GM12878 (cell line): ENCODE measurements at regions not wholly inside any gene's neighbourhood (a gene's known extent, or its start where the extent isn't known, plus 50 kb on each side); places are given as distances from the start of the nearest gene placed in this dataset.
A peak's percentile ranks its signal among the peaks of the same experiment; 100 is the strongest.

ENCODE experiments used
- ATAC-seq: fragments of 200-7000 bp; cut with Tn5 transposase; 3 replicates; pipeline ENCODE4 v1.9.1; 2020; ENCODE audit warnings: mild to moderate bottlenecking, moderate library complexity
- BruUV-seq: library from RNA; stranded (reverse); fragments of 400-500 nt; replicated peaks from 2 replicates; lab custom pipeline; 2021; lab: Mats Ljungman, UMichigan
- CTCF ChIA-PET: fragments of 300-600 bp; sonication (Branson Sonifier 250); formaldehyde crosslinking; extraction: SDS; loops from one replicate; lab custom pipeline; 2021; ENCODE audit warnings: inconsistent platforms; lab: Yijun Ruan, JAX
- POLR2A ChIA-PET: fragments of 350-600 bp; formaldehyde crosslinking; extraction: SDS; loops from one replicate; lab custom pipeline; 2021; ENCODE audit warnings: inconsistent platforms; lab: Charles Lee
- RAD21 ChIA-PET: fragments of 300-600 bp; sonication (Branson Sonifier 250); formaldehyde crosslinking; loops from one replicate; lab custom pipeline; 2023; ENCODE audit warnings: antibody characterized with exemption; ENCODE audit not compliant: unreplicated experiment; lab: Charles Lee
- SMC1A ChIA-PET: fragments of 300-600 bp; sonication (Branson Sonifier 250); formaldehyde crosslinking; loops from one replicate; lab custom pipeline; 2023; ENCODE audit not compliant: unreplicated experiment, uncharacterized antibody; lab: Charles Lee
- DNase-seq: peaks from one replicate; pipeline ENCODE4 v3.0.0-alpha.2; 2011; ENCODE audit warnings: low read depth, low spot score
- FAIRE-seq: peaks from 3 replicates; lab custom pipeline; 2011; peaks lifted over from hg19 to GRCh38; lab: Jason Lieb, UNC
- H2AFZ ChIP-seq: 2 replicates; pipeline ENCODE4 v1.6.0; 2011; ENCODE audit warnings: low read depth, low read length, control low read depth; ENCODE audit not compliant: control insufficient read depth
- H3K27ac ChIP-seq: 2 replicates; pipeline ENCODE4 v1.5.1; 2011; ENCODE audit warnings: control low read depth; ENCODE audit not compliant: control insufficient read depth, insufficient read depth
- H3K27me3 ChIP-seq, 2 experiments: replicated peaks in 1 of 2; 2 replicates each; pipeline versions ENCODE4 v1.6.0 to v1.6.1; 2011; ENCODE audit warnings: low read length in 1 of 2; ENCODE audit not compliant: control insufficient read depth in 2 of 2, insufficient read depth in 2 of 2
- H3K36me3 ChIP-seq, 2 experiments: 2 replicates each; pipeline ENCODE4 v1.5.1; 2011; ENCODE audit warnings: low read length in 1 of 2; ENCODE audit not compliant: control insufficient read depth in 2 of 2, insufficient read depth in 2 of 2
- H3K4me1 ChIP-seq: 2 replicates; pipeline ENCODE4 v1.6.1; 2011; ENCODE audit warnings: mild to moderate bottlenecking, low read length, moderate library complexity, mixed read lengths; ENCODE audit not compliant: control insufficient read depth, insufficient read depth
- H3K4me2 ChIP-seq: 2 replicates; pipeline ENCODE4 v1.6.0; 2011; ENCODE audit warnings: control low read depth; ENCODE audit not compliant: control insufficient read depth, insufficient read depth
- H3K4me3 ChIP-seq: fragments of 200-600 bp; sonication (generic); 2 replicates; pipeline ENCODE4 v1.5.1; 2016
- H3K79me2 ChIP-seq: 2 replicates; pipeline ENCODE4 v1.6.0; 2011; ENCODE audit warnings: low read length; ENCODE audit not compliant: control insufficient read depth, insufficient read depth
- H3K9ac ChIP-seq: 2 replicates; pipeline ENCODE4 v1.8.0; 2011; ENCODE audit warnings: low read length, control low read depth, mixed read lengths; ENCODE audit not compliant: control insufficient read depth, insufficient read depth
- H3K9me3 ChIP-seq: replicated peaks from 3 replicates; pipeline ENCODE4 v1.5.1; 2011; ENCODE audit warnings: mild to moderate bottlenecking, low read length; ENCODE audit not compliant: control insufficient read depth, insufficient read depth
- H4K20me1 ChIP-seq: 2 replicates; pipeline ENCODE4 v1.6.0; 2011; ENCODE audit not compliant: control insufficient read depth, insufficient read depth
- BACH1 ChIP-seq: fragments of 450-650 bp; IDR thresholded peaks from 2 replicates; pipeline ENCODE4 v1.6.1; 2017; ENCODE audit warnings: mild to moderate bottlenecking, borderline replicate concordance
- CREM ChIP-seq: IDR thresholded peaks from 2 replicates; pipeline ENCODE4 v1.6.1; 2014; ENCODE audit warnings: antibody characterized with exemption, low read depth
- ELK1 ChIP-seq: IDR thresholded peaks from 2 replicates; pipeline ENCODE4 v1.6.1; 2012; ENCODE audit warnings: low read depth, low read length, improper control_type of control experiment
- IKZF2 ChIP-seq, 2 experiments: fragments of 450-650 bp; IDR thresholded peaks; 2 replicates each; pipeline ENCODE4 v1.6.1; 2017; ENCODE audit warnings: mild to moderate bottlenecking in 2 of 2, moderate library complexity in 2 of 2
- JUNB ChIP-seq: IDR thresholded peaks from 2 replicates; pipeline ENCODE4 v1.6.1; 2016; ENCODE audit warnings: antibody characterized with exemption, mild to moderate bottlenecking
- MXI1 ChIP-seq: fragments of 150-350 bp; IDR thresholded peaks from 2 replicates; pipeline ENCODE4 v1.6.1; 2011; ENCODE audit warnings: low read depth, mild to moderate bottlenecking, inconsistent platforms, low read length, improper control_type of control experiment
- NFXL1 ChIP-seq: fragments of 450-650 bp; IDR thresholded peaks from 2 replicates; pipeline ENCODE4 v1.6.1; 2017; ENCODE audit warnings: antibody characterized with exemption, mild to moderate bottlenecking, borderline replicate concordance
- RAD21 ChIP-seq: IDR thresholded peaks from 2 replicates; pipeline ENCODE4 v1.6.1; 2011; ENCODE audit warnings: mild to moderate bottlenecking, low read depth, low read length, moderate library complexity; ENCODE audit not compliant: insufficient read depth
- RAD51 ChIP-seq: fragments of 450-650 bp; IDR thresholded peaks from 2 replicates; pipeline ENCODE4 v1.6.1; 2016; ENCODE audit warnings: moderate library complexity, mild to moderate bottlenecking, inconsistent platforms
- RB1 ChIP-seq: fragments of 450-650 bp; formaldehyde crosslinking; IDR thresholded peaks from 2 replicates; pipeline ENCODE4 v1.6.1; 2017; ENCODE audit warnings: mild to moderate bottlenecking, borderline replicate concordance
- SMC3 ChIP-seq: IDR thresholded peaks from 2 replicates; pipeline ENCODE4 v1.6.1; 2011; ENCODE audit warnings: low read length, improper control_type of control experiment, borderline replicate concordance
- TCF12 ChIP-seq: IDR thresholded peaks from 2 replicates; pipeline ENCODE4 v1.6.1; 2011; ENCODE audit warnings: low read depth, mild to moderate bottlenecking, low read length
- TCF7 ChIP-seq: IDR thresholded peaks from 2 replicates; pipeline ENCODE4 v1.6.1; 2014; ENCODE audit warnings: antibody characterized with exemption, borderline replicate concordance
- ZNF207 ChIP-seq: fragments of 450-650 bp; IDR thresholded peaks from 2 replicates; pipeline ENCODE4 v1.6.1; 2014; ENCODE audit warnings: antibody characterized with exemption, mild to moderate bottlenecking, borderline replicate concordance
- WGBS: methylation state at CpG from one replicate; pipeline ENCODE4 v1.1.6; 2016; ENCODE audit warnings: low lambda C conversion rate; ENCODE audit not compliant: insufficient replicate concordance, insufficient coverage; ENCODE audit errors: missing lambda C conversion rate; 5-methylcytosine and 5-hydroxymethylcytosine counted together
- in situ Hi-C: fragments of 300-500 bp; cut with MboI; formaldehyde crosslinking; loops from 9 replicates; pipeline ENCODE4 v1.14.3; 2018; ENCODE audit warnings: mixed read lengths
- intact Hi-C: fragments of 100-400 bp; cut with micrococcal nuclease; formaldehyde crosslinking; loops from one replicate; pipeline ENCODE4 v1.14.2; 2022; ENCODE audit not compliant: unreplicated experiment
- TF ChIP-seq, protein P1 (sequence below): IDR thresholded peaks from 2 replicates; pipeline ENCODE4 v1.6.1; 2012; ENCODE audit warnings: low read depth, low read length, improper control_type of control experiment
- TF ChIP-seq, protein P2 (sequence below): fragments of 150-350 bp; IDR thresholded peaks from 2 replicates; pipeline ENCODE4 v1.6.1; 2016; ENCODE audit warnings: low read depth, low read length
- TF ChIP-seq, protein P3 (sequence below), 3 experiments: IDR thresholded peaks in 2 of 3; conservative IDR thresholded peaks in 1 of 3; 2 replicates each; pipeline ENCODE4 v1.5.1; 2011; ENCODE audit warnings: low read depth in 3 of 3, low read length in 3 of 3, mild to moderate bottlenecking in 3 of 3, control low read depth in 2 of 3, moderate library complexity in 2 of 3, inconsistent platforms in 1 of 3, mixed read lengths in 1 of 3; ENCODE audit not compliant: control insufficient read depth in 2 of 3, insufficient read depth in 1 of 3; ENCODE audit errors: extremely low read depth in 1 of 3

GRCh38 chr7:25389489-25390106 is 161.3 kb upstream of the NPVF start:
- DNase-seq, result peak; percentile 2
- ChIA-PET RAD21 (no interaction called here), POLR2A (no interaction called here), CTCF (interaction anchor here (1.3 to 4.2 kb wide), 4 partner anchors 130 to 190 kb away, joined by 3 to 35 read pairs (median 11); no protein-coding TSS in a partner anchor), SMC1A (interaction anchor here (0.6 kb wide), 1 partner anchor 129 kb away, joined by 3 read pairs; no protein-coding TSS in a partner anchor)
- ATAC-seq, result 0 out of 3 replicates have a peak, but pooled peaks have one; percentile 23
- Histone ChIP-seq H3K4me3 (no peak overlapping the region), H3K9ac (no peak overlapping the region), H3K4me1 (no peaks in the 10 kb centered on the region), H3K36me3 (no peaks in the 10 kb centered on the region), H3K27me3 (peaks cover 0 to 3% of the 10 kb centered on the region in 2 experiments; a peak in 2 of 4 replicates), H3K27ac (no peak overlapping the region), H2AFZ (no peak overlapping the region), H3K9me3 (no peaks in the 10 kb centered on the region), H3K4me2 (no peak overlapping the region), H3K79me2 (no peaks in the 10 kb centered on the region), H4K20me1 (no peaks in the 10 kb centered on the region)
- 10% methylated on average over 8 of the region's 8 CpGs for WGBS
- no TSS peak for BruUV-seq
- intact Hi-C loops, result loop anchor here (1.0 to 5.0 kb wide), 2 partner anchors 130 to 463 kb away; no protein-coding TSS in a partner anchor
- in situ Hi-C loops, result loop anchor here (5.0 to 25.0 kb wide), 2 partner anchors 127 to 173 kb away; no protein-coding TSS in a partner anchor
- FAIRE-seq, result no peak
- no peak for TF ChIP-seq RAD51
- TF ChIP-seq, protein P1, sequence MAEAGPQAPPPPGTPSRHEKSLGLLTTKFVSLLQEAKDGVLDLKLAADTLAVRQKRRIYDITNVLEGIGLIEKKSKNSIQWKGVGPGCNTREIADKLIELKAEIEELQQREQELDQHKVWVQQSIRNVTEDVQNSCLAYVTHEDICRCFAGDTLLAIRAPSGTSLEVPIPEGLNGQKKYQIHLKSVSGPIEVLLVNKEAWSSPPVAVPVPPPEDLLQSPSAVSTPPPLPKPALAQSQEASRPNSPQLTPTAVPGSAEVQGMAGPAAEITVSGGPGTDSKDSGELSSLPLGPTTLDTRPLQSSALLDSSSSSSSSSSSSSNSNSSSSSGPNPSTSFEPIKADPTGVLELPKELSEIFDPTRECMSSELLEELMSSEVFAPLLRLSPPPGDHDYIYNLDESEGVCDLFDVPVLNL, result no peak
- TF ChIP-seq RAD21, result peak; percentile 55
- TF ChIP-seq, protein P2, sequence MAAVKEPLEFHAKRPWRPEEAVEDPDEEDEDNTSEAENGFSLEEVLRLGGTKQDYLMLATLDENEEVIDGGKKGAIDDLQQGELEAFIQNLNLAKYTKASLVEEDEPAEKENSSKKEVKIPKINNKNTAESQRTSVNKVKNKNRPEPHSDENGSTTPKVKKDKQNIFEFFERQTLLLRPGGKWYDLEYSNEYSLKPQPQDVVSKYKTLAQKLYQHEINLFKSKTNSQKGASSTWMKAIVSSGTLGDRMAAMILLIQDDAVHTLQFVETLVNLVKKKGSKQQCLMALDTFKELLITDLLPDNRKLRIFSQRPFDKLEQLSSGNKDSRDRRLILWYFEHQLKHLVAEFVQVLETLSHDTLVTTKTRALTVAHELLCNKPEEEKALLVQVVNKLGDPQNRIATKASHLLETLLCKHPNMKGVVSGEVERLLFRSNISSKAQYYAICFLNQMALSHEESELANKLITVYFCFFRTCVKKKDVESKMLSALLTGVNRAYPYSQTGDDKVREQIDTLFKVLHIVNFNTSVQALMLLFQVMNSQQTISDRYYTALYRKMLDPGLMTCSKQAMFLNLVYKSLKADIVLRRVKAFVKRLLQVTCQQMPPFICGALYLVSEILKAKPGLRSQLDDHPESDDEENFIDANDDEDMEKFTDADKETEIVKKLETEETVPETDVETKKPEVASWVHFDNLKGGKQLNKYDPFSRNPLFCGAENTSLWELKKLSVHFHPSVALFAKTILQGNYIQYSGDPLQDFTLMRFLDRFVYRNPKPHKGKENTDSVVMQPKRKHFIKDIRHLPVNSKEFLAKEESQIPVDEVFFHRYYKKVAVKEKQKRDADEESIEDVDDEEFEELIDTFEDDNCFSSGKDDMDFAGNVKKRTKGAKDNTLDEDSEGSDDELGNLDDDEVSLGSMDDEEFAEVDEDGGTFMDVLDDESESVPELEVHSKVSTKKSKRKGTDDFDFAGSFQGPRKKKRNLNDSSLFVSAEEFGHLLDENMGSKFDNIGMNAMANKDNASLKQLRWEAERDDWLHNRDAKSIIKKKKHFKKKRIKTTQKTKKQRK, result no peak
- no peak for TF ChIP-seq MXI1
- TF ChIP-seq, protein P3, sequence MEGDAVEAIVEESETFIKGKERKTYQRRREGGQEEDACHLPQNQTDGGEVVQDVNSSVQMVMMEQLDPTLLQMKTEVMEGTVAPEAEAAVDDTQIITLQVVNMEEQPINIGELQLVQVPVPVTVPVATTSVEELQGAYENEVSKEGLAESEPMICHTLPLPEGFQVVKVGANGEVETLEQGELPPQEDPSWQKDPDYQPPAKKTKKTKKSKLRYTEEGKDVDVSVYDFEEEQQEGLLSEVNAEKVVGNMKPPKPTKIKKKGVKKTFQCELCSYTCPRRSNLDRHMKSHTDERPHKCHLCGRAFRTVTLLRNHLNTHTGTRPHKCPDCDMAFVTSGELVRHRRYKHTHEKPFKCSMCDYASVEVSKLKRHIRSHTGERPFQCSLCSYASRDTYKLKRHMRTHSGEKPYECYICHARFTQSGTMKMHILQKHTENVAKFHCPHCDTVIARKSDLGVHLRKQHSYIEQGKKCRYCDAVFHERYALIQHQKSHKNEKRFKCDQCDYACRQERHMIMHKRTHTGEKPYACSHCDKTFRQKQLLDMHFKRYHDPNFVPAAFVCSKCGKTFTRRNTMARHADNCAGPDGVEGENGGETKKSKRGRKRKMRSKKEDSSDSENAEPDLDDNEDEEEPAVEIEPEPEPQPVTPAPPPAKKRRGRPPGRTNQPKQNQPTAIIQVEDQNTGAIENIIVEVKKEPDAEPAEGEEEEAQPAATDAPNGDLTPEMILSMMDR (IDR thresholded peaks at IDR 0.05 in 2 of 3, conservative IDR thresholded peaks at IDR 0.05 in 1 of 3; ENCODE audit: control insufficient read depth in 2 of 3, extremely low read depth in 1 of 3, insufficient read depth in 1 of 3, low read depth in 3 of 3, low read length in 3 of 3), result peak; percentile 14 to 47 (median 35); a peak in 4 of 6 replicates
- no peak for TF ChIP-seq NFXL1
- TF ChIP-seq TCF7, result no peak
- no peak for TF ChIP-seq RB1
- peak; percentile 82; the same call in 1 of the 2 replicates for TF ChIP-seq SMC3
- TF ChIP-seq BACH1, result no peak
- no peak for TF ChIP-seq JUNB
- TF ChIP-seq IKZF2 (IDR thresholded peaks at IDR 0.05), result no peak
- no peak for TF ChIP-seq ELK1
- no peak for TF ChIP-seq TCF12
- TF ChIP-seq CREM, result no peak
- TF ChIP-seq ZNF207, result no peak
